ENCODE measurements at regions not wholly inside any gene's neighbourhood (a gene's known extent, or its start where the extent isn't known, plus 50 kb on each side); places are given as distances from the start of the nearest gene placed in this dataset.

DNA sequence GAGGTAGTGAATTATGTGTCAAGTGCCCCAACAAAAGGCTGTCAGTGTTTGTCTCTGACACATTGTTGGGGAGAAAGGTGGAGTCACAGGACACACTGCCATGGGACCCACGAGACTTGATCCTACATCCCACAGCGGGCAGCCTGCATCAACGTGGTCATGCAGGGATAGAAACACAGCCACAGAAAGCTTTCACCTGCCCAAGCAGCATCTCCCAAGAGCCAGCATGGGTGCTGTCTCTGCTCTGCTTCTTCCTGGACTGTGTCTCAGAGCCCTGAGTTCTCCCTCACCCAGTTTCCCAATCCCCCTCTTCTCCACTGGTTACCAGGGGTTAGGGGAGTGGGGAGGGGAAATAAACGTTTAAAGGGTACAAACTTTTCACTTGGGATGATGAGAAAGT lies 97.2 kb downstream of the VPREB1 start:
- Histone ChIP-seq H3K4me1 (ENCODE audit: insufficient read depth, low read length, poor library complexity, severe bottlenecking) (peaks cover 21% of the 10 kb centered on the region), H3K4me3 (ENCODE audit: low read depth, low read length, poor library complexity, severe bottlenecking) (no peak overlapping the region), H3K4me2 (ENCODE audit: low read length) (no peak overlapping the region), H3K36me3 (ENCODE audit: insufficient read depth, low read length) (no peaks in the 10 kb centered on the region), H4K20me1 (ENCODE audit: insufficient read depth, low read length) (no peaks in the 10 kb centered on the region), H3K9me2 (ENCODE audit: insufficient read depth, low read length) (no peaks in the 10 kb centered on the region), H3K9me3 (ENCODE audit: low read length) (peaks cover 13% of the 10 kb centered on the region; the same call in 1 of the 2 replicates), H2AFZ (ENCODE audit: low read length) (no peak overlapping the region), H3K79me2 (ENCODE audit: insufficient read depth, low read depth, low read length) (no peaks in the 10 kb centered on the region), H3K27ac (ENCODE audit: low read depth, low read length, poor library complexity, severe bottlenecking) (no peak overlapping the region)
- ChIA-PET POLR2A (no interaction called here), CTCF (ENCODE audit: unreplicated experiment) (no interaction called here)
- no peak for DNase-seq (ENCODE audit: low spot score)
- BruUV-seq (replicated peaks) = no TSS peak
- no peak for TF ChIP-seq EZH2phosphoT487 (IDR thresholded peaks at IDR 0.05; ENCODE audit: borderline replicate concordance, low read depth, low read length)
- TF ChIP-seq, protein P1, sequence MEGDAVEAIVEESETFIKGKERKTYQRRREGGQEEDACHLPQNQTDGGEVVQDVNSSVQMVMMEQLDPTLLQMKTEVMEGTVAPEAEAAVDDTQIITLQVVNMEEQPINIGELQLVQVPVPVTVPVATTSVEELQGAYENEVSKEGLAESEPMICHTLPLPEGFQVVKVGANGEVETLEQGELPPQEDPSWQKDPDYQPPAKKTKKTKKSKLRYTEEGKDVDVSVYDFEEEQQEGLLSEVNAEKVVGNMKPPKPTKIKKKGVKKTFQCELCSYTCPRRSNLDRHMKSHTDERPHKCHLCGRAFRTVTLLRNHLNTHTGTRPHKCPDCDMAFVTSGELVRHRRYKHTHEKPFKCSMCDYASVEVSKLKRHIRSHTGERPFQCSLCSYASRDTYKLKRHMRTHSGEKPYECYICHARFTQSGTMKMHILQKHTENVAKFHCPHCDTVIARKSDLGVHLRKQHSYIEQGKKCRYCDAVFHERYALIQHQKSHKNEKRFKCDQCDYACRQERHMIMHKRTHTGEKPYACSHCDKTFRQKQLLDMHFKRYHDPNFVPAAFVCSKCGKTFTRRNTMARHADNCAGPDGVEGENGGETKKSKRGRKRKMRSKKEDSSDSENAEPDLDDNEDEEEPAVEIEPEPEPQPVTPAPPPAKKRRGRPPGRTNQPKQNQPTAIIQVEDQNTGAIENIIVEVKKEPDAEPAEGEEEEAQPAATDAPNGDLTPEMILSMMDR (conservative IDR thresholded peaks at IDR 0.05; ENCODE audit: low read length) = no peak
- intact Hi-C loops (cut with micrococcal nuclease; ENCODE audit: unreplicated experiment) = loop anchor here (2.0 kb wide), 1 partner anchor 135 kb away; no protein-coding TSS in a partner anchor

DNA sequence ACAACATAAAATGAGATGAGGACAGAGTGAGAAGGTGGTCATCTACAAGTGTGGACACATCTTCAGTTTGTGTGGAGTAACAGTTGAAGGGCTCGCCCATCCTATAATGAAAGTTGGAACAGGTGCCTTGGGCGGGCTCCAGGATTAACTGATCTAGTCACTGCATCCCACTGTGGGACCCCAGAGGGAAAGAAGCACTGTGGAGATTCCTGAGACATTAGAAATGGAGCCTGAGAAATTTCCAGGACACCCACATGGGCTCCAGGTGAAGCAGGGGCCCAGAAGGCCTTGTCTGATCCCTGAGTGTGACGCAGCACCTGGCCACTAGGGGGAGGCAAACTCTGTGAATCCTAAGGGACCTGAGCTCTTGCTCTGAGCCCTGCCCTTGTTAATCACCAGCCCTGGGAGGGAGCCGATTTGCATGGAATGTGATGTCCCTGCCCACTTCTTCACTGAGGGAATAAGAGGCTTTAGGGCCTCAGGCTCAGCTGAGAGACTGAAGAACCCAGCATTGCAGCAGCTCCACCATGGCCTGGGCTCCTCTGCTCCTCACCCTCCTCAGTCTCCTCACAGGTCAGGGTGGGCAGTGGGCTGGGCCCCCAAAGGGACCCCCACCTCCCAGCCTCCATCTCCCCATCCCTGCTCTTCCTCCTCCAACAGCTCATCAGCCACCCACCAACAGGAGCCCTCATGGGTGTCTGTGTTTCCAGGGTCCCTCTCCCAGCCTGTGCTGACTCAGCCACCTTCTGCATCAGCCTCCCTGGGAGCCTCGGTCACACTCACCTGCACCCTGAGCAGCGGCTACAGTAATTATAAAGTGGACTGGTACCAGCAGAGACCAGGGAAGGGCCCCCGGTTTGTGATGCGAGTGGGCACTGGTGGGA lies 98.4 kb downstream of the VPREB1 start:
- Histone ChIP-seq H3K9me2 (ENCODE audit: insufficient read depth, low read length) (no peaks in the 10 kb centered on the region), H3K27ac (ENCODE audit: low read depth, low read length, poor library complexity, severe bottlenecking) (peak overlapping the region; percentile 26), H4K20me1 (ENCODE audit: insufficient read depth, low read length) (no peaks in the 10 kb centered on the region), H3K9me3 (ENCODE audit: low read length) (peaks cover 3% of the 10 kb centered on the region; the same call in 1 of the 2 replicates), H3K79me2 (ENCODE audit: insufficient read depth, low read depth, low read length) (no peaks in the 10 kb centered on the region), H3K4me3 (ENCODE audit: low read depth, low read length, poor library complexity, severe bottlenecking) (no peak overlapping the region), H2AFZ (ENCODE audit: low read length) (peak overlapping the region; percentile 62; the same call in 1 of the 2 replicates), H3K4me1 (ENCODE audit: insufficient read depth, low read length, poor library complexity, severe bottlenecking) (peaks cover 25% of the 10 kb centered on the region), H3K36me3 (ENCODE audit: insufficient read depth, low read length) (no peaks in the 10 kb centered on the region), H3K4me2 (ENCODE audit: low read length) (peak overlapping the region; percentile 49)
- DNase-seq (ENCODE audit: low spot score) = peak; percentile 83
- TF ChIP-seq, protein P1 (conservative IDR thresholded peaks at IDR 0.05; ENCODE audit: low read length) = peak; percentile 94
- TF ChIP-seq EZH2phosphoT487 (IDR thresholded peaks at IDR 0.05; ENCODE audit: borderline replicate concordance, low read depth, low read length) = no peak
- no TSS peak for BruUV-seq (replicated peaks)
- ChIA-PET CTCF (ENCODE audit: unreplicated experiment) (interaction anchor here (0.6 to 1.4 kb wide), 4 partner anchors 9 to 22 kb away, joined by 3 to 4 read pairs (median 3); no protein-coding TSS in a partner anchor), POLR2A (interaction anchor here (0.5 to 1.6 kb wide), 5 partner anchors 10 to 697 kb away, joined by 3 to 6 read pairs (median 3); no protein-coding TSS in a partner anchor)
- intact Hi-C loops (cut with micrococcal nuclease; ENCODE audit: unreplicated experiment) = loop anchor here (2.0 kb wide), 1 partner anchor 136 kb away; no protein-coding TSS in a partner anchor
